Fibroblast of the conjunctiva (primary cell): ENCODE measurements at regions not wholly inside any gene's neighbourhood (a gene's known extent, or its start where the extent isn't known, plus 50 kb on each side); places are given as distances from the start of the nearest gene placed in this dataset.

ENCODE experiments used
- DNase-seq: peaks from one replicate; pipeline ENCODE4 v3.0.0-alpha.2; 2010; ENCODE audit warnings: low read depth

DNA sequence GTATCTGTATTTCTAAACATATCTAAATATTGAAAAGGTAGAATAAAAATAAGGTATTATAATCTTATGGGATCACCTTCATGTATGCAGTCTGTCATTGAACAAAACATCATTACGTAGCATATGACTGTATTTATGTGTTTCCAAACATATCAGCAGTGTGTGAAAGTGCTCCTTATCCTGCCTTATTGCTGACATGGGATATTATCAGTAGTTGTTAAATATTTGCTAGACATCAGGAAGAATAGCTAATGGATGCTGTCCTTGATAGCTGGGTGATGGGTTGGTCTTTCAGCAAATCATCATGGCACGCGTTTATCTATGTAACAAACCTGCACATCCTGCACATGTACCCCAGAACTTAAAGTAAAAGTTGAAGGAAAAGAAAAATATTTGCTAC lies 59.1 kb upstream of the FAM20A start:
- DNase-seq: no peak

DNA sequence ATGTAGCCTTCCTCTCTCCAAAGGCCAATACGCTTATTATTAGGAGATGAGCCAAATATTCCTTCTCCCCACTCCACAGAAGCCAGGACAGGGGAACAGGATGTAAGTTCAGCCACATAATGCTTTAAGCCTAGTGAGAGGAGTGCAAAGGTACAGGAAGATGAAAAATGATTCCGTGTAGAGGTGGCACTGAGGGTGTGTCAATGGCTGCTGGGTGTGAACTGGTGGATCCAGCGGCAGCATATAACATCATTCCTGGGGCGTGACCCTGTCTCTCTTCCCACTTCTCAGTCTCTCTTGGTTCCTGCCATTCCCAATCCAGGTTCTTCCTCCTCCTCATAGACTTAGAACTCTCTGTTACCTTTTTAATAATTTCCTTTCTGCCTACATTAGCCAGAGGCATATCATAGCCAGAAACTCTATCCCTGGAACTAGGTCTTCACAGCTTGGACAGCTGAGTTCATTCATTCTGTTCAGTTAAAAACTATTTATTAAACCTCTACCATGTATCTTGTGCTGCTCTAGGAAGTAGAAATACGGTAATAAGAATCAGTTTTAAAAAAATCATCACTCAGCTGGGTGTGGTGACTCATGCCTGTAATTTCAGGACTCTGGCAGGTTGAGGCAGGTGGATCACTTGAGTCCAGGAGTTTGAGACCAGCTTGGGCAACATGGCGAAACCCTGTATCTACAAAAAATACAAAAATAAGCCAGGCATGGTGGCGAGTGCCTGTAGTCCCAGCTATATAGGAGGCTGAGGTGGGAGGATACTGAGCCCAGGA lies 58.0 kb upstream of the FAM20A start:
- no peak for DNase-seq

DNA sequence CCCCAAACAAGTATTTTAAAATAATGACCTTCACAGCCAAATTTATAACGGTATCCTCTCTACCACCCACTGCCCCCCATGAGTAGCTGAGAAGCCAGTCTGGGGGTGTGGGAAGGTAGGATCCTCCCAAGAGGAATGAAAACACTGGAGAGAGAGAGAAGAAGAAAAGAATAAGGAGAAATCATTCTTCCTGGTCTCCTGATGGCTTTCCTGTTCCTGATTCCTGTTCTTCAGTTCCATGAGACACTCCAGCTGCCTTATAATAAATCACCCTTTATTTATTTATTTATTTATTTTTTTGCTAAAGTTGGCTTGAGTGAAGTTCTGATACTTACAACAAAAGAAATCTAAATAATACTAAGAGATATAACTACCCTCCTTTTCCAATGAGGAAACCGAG lies 56.4 kb upstream of the FAM20A start:
- no peak for DNase-seq

DNA sequence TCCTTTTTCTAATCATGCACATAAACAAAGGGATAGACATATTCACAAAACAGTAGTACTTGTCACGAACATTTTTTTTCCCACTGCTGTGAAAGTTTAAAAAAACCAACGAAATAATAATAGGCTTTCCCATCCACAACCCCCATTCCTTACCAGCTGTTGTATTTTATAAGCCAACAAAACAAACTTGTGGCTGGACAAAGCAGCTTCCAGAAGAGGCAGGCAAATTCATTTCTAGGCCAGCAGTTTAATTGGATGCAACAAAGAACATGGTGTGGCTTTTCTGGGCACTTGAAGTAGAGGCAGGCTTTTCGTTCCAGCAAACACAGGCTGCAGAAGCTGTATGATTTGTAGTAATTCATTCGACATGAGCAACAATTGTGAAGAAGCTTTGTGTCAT lies 56.0 kb upstream of the FAM20A start:
- DNase-seq: no peak

DNA sequence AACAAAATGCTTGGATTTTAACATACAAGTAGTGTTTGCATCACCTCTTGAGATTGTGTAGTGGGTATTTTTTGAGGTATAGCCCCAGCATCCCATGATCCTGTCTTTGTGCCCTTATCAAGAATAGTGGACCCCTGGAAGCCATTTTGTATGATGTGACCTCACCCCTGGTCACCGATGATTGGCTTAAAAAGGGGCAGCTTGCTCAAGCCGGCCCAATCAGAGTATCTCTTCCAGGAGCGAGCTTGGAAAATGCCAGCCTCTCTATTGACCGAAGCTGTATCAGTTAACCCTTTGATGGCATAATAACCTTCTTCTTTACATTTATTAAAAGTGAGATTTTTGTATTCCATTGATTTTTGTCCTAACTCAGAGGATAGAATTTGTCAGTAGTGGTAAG lies 55.5 kb upstream of the FAM20A start:
- no peak for DNase-seq
